Tibial nerve (tissue), 4 donors: ENCODE measurements at regions not wholly inside any gene's neighbourhood (a gene's known extent, or its start where the extent isn't known, plus 50 kb on each side); places are given as distances from the start of the nearest gene placed in this dataset.

Experiments
- CTCF ChIP-seq, 5 experiments: fragments of 200-600 bp in 3 of 5; fragments of 450-650 bp in 2 of 5; sonication (generic) in 3 of 5; IDR thresholded peaks; one replicate each; pipeline ENCODE4 v1.5.1; 2016 to 2019; ENCODE audit warnings: antibody characterized with exemption in 5 of 5, mild to moderate bottlenecking in 3 of 5, moderate library complexity in 2 of 5
- EP300 ChIP-seq, 2 donors: sonication (generic); formaldehyde crosslinking; IDR thresholded peaks; one replicate each; pipeline ENCODE4 v1.6.1; 2017; ENCODE audit warnings: antibody characterized with exemption in 2 of 2, mild to moderate bottlenecking in 1 of 2
- POLR2A ChIP-seq, 2 donors: fragments of 450-650 bp; IDR thresholded peaks; one replicate each; pipeline ENCODE4 v1.6.1; 2017; ENCODE audit warnings: antibody characterized with exemption in 2 of 2, mild to moderate bottlenecking in 2 of 2, moderate library complexity in 2 of 2

GRCh38 chr2:81396417-81397019, 1092.0 kb upstream of the LRRTM1 start:
- TF ChIP-seq CTCF (IDR thresholded peaks at IDR 0.05) (no peak), POLR2A (IDR thresholded peaks at IDR 0.05) (no peak), EP300 (IDR thresholded peaks at IDR 0.05) (no peak)
